SU-DHL-6 (cell line): ENCODE measurements at regions not wholly inside any gene's neighbourhood (a gene's known extent, or its start where the extent isn't known, plus 50 kb on each side); places are given as distances from the start of the nearest gene placed in this dataset.

Experiments used
- H2AFZ ChIP-seq: fragments of 200-600 bp; sonication (generic); 2 replicates; pipeline ENCODE4 v1.6.1; 2014; ENCODE audit warnings: low read depth, mild to moderate bottlenecking, moderate library complexity, mixed read lengths, antibody characterized with exemption, low read length; ENCODE audit not compliant: severe bottlenecking
- H3F3A ChIP-seq: fragments of 200-600 bp; shearing (Covaris generic); 2 replicates; pipeline ENCODE4 v1.6.0; 2016; ENCODE audit warnings: antibody characterized with exemption, mild to moderate bottlenecking; ENCODE audit not compliant: insufficient read depth
- H3K27ac ChIP-seq: fragments of 200-600 bp; sonication (generic); 2 replicates; pipeline ENCODE4 v1.5.1; 2016; ENCODE audit warnings: low read depth, mild to moderate bottlenecking, low read length, moderate library complexity, mixed read lengths
- H3K27me3 ChIP-seq: fragments of 200-600 bp; sonication (generic), shearing (Covaris generic); 2 replicates; pipeline ENCODE4 v1.6.0; 2014; ENCODE audit warnings: mild to moderate bottlenecking, low read length
- H3K36me3 ChIP-seq: fragments of 200-600 bp; sonication (generic); 2 replicates; pipeline ENCODE4 v1.6.1; 2014; ENCODE audit warnings: mild to moderate bottlenecking, low read length, mixed read lengths
- H3K4me2 ChIP-seq: fragments of 300-600, 200-600 bp; shearing (Covaris generic), sonication (generic); 2 replicates; pipeline ENCODE4 v1.6.0; 2014; ENCODE audit warnings: low read length, low read depth, mild to moderate bottlenecking; ENCODE audit not compliant: poor library complexity, severe bottlenecking
- H3K4me3 ChIP-seq: fragments of 200-600 bp; sonication (generic); 2 replicates; pipeline ENCODE4 v1.5.1; 2014; ENCODE audit warnings: antibody characterized with exemption, low read length, mild to moderate bottlenecking, mixed read lengths; ENCODE audit not compliant: insufficient read depth, poor library complexity, severe bottlenecking
- H3K79me2 ChIP-seq: fragments of 200-600 bp; sonication (generic); 2 replicates; pipeline ENCODE4 v1.6.1; 2014; ENCODE audit warnings: mild to moderate bottlenecking, low read length, moderate library complexity; ENCODE audit not compliant: insufficient read depth
- H3K9ac ChIP-seq: fragments of 200-600 bp; sonication (generic); 2 replicates; pipeline ENCODE4 v1.7.0; 2014; ENCODE audit warnings: mild to moderate bottlenecking, low read length
- H3K9me2 ChIP-seq: fragments of 200-600 bp; sonication (generic); replicated peaks from 2 replicates; pipeline ENCODE4 v1.6.1; 2014; ENCODE audit warnings: low read length; ENCODE audit not compliant: insufficient read depth
- H3K9me3 ChIP-seq: fragments of 200-600 bp; sonication (generic); 2 replicates; pipeline ENCODE4 v1.6.1; 2014; ENCODE audit warnings: low read length, mixed read lengths; ENCODE audit not compliant: insufficient read depth
- H4K20me1 ChIP-seq: fragments of 200-600 bp; sonication (generic); 2 replicates; pipeline ENCODE4 v1.6.1; 2014; ENCODE audit warnings: low read depth, mild to moderate bottlenecking, antibody characterized with exemption, low read length, moderate library complexity, mixed read lengths
- CTCF ChIP-seq: fragments of 200-600 bp; sonication (generic); IDR thresholded peaks from one replicate; pipeline ENCODE4 v1.5.1; 2017; ENCODE audit warnings: antibody characterized with exemption, mild to moderate bottlenecking, low read length, moderate library complexity; ENCODE audit not compliant: insufficient read depth, poor library complexity, severe bottlenecking
- EZH2phosphoT487 ChIP-seq: fragments of 200-600 bp; sonication (generic), shearing (Covaris generic); conservative IDR thresholded peaks from 2 replicates; pipeline ENCODE4 v1.6.1; 2018; ENCODE audit warnings: mild to moderate bottlenecking, antibody characterized with exemption, low read length, moderate library complexity, mixed read lengths

GRCh38 chr6:77389402-77389801, 73.9 kb downstream of the HTR1B start:
- Histone ChIP-seq H3F3A (no peaks in the 10 kb centered on the region), H4K20me1 (no peaks in the 10 kb centered on the region)

GRCh38 chr6:77383026-77383425, 80.3 kb downstream of the HTR1B start:
- Histone ChIP-seq H3F3A (no peaks in the 10 kb centered on the region), H3K27me3 (no peaks in the 10 kb centered on the region), H3K9me2 (no peaks in the 10 kb centered on the region), H3K79me2 (no peaks in the 10 kb centered on the region), H3K9me3 (no peaks in the 10 kb centered on the region), H4K20me1 (no peaks in the 10 kb centered on the region), H2AFZ (no peak overlapping the region), H3K4me3 (no peak overlapping the region), H3K9ac (no peak overlapping the region), H3K27ac (no peak overlapping the region), H3K36me3 (no peaks in the 10 kb centered on the region), H3K4me2 (no peak overlapping the region)
- TF ChIP-seq EZH2phosphoT487 (no peak), CTCF (no peak)

More at GRCh38 chr6:77389402-77389801, 73.9 kb downstream of the HTR1B start:
- Histone ChIP-seq H3K79me2 (no peaks in the 10 kb centered on the region), H3K4me3 (no peak overlapping the region), H2AFZ (no peak overlapping the region), H3K27ac (no peak overlapping the region), H3K9ac (no peak overlapping the region), H3K4me2 (no peak overlapping the region), H3K27me3 (no peaks in the 10 kb centered on the region), H3K9me2 (no peaks in the 10 kb centered on the region), H3K9me3 (no peaks in the 10 kb centered on the region), H3K36me3 (no peaks in the 10 kb centered on the region)
- TF ChIP-seq EZH2phosphoT487 (no peak), CTCF (no peak)

GRCh38 chr6:77373955-77374354, 89.3 kb downstream of the HTR1B start:
- Histone ChIP-seq H3K4me3 (no peak overlapping the region), H3K27me3 (no peaks in the 10 kb centered on the region), H3K9ac (no peak overlapping the region), H2AFZ (no peak overlapping the region), H3K4me2 (no peak overlapping the region), H4K20me1 (no peaks in the 10 kb centered on the region), H3K27ac (no peak overlapping the region), H3K9me3 (no peaks in the 10 kb centered on the region), H3K36me3 (no peaks in the 10 kb centered on the region), H3K9me2 (no peaks in the 10 kb centered on the region), H3K79me2 (no peaks in the 10 kb centered on the region), H3F3A (no peaks in the 10 kb centered on the region)
- TF ChIP-seq EZH2phosphoT487: no peak
- no peak for TF ChIP-seq CTCF

GRCh38 chr6:77371748-77372147, 91.5 kb downstream of the HTR1B start:
- Histone ChIP-seq H3K79me2 (no peaks in the 10 kb centered on the region), H3K27ac (no peak overlapping the region), H3K9me2 (no peaks in the 10 kb centered on the region), H3K9me3 (no peaks in the 10 kb centered on the region), H3K27me3 (no peaks in the 10 kb centered on the region), H3K4me3 (no peak overlapping the region), H2AFZ (no peak overlapping the region), H3K36me3 (no peaks in the 10 kb centered on the region), H3K4me2 (no peak overlapping the region), H4K20me1 (no peaks in the 10 kb centered on the region), H3K9ac (no peak overlapping the region), H3F3A (no peaks in the 10 kb centered on the region)
- no peak for TF ChIP-seq CTCF
- no peak for TF ChIP-seq EZH2phosphoT487
